Sigmoid colon (tissue), 4 donors: ENCODE measurements at regions not wholly inside any gene's neighbourhood (a gene's known extent, or its start where the extent isn't known, plus 50 kb on each side); places are given as distances from the start of the nearest gene placed in this dataset.

Experiments
- EP300 ChIP-seq, 4 donors: sonication (generic); formaldehyde crosslinking; IDR thresholded peaks; one replicate each; pipeline ENCODE4 v1.6.1; 2017; ENCODE audit warnings: antibody characterized with exemption in 4 of 4
- POLR2A ChIP-seq, 2 donors: fragments of 450-650 bp; IDR thresholded peaks; one replicate each; pipeline ENCODE4 v1.6.1; 2016; ENCODE audit warnings: antibody characterized with exemption in 2 of 2, mild to moderate bottlenecking in 2 of 2, moderate library complexity in 2 of 2
- POLR2AphosphoS5 ChIP-seq, 4 donors: sonication (generic); formaldehyde crosslinking; IDR thresholded peaks; one replicate each; pipeline ENCODE4 v1.6.1; 2017; ENCODE audit warnings: antibody characterized with exemption in 4 of 4
- TF ChIP-seq, protein P1 (sequence below), 4 experiments: fragments of 450-650 bp in 3 of 4; fragments of 200-600 bp in 1 of 4; IDR thresholded peaks; one replicate each; pipeline ENCODE4 v1.5.1; 2016 to 2019; ENCODE audit warnings: antibody characterized with exemption in 4 of 4, mild to moderate bottlenecking in 3 of 4, moderate library complexity in 2 of 4

DNA sequence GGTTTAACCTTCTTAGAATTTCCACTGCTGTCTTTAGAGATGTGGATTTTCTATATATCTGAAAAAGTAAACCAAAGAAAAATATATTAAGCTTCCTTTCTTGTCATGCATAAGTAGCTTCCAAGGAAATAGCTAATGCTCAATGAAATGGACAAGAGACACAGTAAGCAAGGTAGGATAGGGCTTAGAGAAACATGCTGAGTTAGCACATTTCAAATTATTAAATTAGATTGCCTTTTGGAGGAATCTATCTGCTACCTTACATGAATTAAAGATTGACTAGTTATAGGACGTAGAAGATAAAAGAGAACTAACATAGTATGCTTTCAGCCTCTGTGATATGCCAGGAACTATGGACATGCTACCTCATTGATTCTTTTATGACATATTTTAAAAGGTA, 824.6 kb downstream of the TUSC7 start:
- no peak for TF ChIP-seq EP300 (IDR thresholded peaks at IDR 0.05)
- no peak for TF ChIP-seq POLR2AphosphoS5 (IDR thresholded peaks at IDR 0.05)
- no peak for TF ChIP-seq POLR2A (IDR thresholded peaks at IDR 0.05)
- TF ChIP-seq, protein P1, sequence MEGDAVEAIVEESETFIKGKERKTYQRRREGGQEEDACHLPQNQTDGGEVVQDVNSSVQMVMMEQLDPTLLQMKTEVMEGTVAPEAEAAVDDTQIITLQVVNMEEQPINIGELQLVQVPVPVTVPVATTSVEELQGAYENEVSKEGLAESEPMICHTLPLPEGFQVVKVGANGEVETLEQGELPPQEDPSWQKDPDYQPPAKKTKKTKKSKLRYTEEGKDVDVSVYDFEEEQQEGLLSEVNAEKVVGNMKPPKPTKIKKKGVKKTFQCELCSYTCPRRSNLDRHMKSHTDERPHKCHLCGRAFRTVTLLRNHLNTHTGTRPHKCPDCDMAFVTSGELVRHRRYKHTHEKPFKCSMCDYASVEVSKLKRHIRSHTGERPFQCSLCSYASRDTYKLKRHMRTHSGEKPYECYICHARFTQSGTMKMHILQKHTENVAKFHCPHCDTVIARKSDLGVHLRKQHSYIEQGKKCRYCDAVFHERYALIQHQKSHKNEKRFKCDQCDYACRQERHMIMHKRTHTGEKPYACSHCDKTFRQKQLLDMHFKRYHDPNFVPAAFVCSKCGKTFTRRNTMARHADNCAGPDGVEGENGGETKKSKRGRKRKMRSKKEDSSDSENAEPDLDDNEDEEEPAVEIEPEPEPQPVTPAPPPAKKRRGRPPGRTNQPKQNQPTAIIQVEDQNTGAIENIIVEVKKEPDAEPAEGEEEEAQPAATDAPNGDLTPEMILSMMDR (IDR thresholded peaks at IDR 0.05), result no peak
